ENCODE measurements at regions not wholly inside any gene's neighbourhood (a gene's known extent, or its start where the extent isn't known, plus 50 kb on each side); places are given as distances from the start of the nearest gene placed in this dataset.

- Histone ChIP-seq H3K4me1 (ENCODE audit: insufficient read depth) (peaks cover 35% of the 10 kb centered on the region), H3F3A (replicated peaks; ENCODE audit: low read depth) (0 out of 2 replicates have a peak, but pooled peaks cover 9% of the 10 kb centered on the region), H3K9me2 (ENCODE audit: insufficient read depth) (no peaks in the 10 kb centered on the region), H3K4me3 (no peak overlapping the region), H3K27ac (ENCODE audit: low read depth) (no peak overlapping the region), H3K4me2 (no peak overlapping the region), H2AFZ (no peak overlapping the region), H3K36me3 (ENCODE audit: insufficient read depth) (0 out of 2 replicates have a peak, but pooled peaks cover under 1% of the 10 kb centered on the region), H3K79me2 (replicated peaks; ENCODE audit: insufficient read depth) (no peaks in the 10 kb centered on the region), H4K20me1 (replicated peaks; ENCODE audit: insufficient read depth) (no peaks in the 10 kb centered on the region), H3K27me3 (ENCODE audit: insufficient read depth) (no peaks in the 10 kb centered on the region)
- Mint-ChIP-seq H3K4me3 (no peak overlapping the region), H3K27me3 (ENCODE audit: insufficient read depth, low read depth, poor library complexity) (peaks cover 4% of the 10 kb centered on the region), H3K4me1 (peaks cover 36% of the 10 kb centered on the region), H3K27ac (no peak overlapping the region; the same call in 1 of the 2 replicates), H3K9me3 (peaks cover 11% of the 10 kb centered on the region), H3K36me3 (ENCODE audit: low read depth) (peaks cover 10% of the 10 kb centered on the region)
- ATAC-seq (no peak), DNase-seq (ENCODE audit: low spot score) (no peak)
- no peak for TF ChIP-seq CTCF (conservative IDR thresholded peaks at IDR 0.05; ENCODE audit: low read depth in 2 of 2)
- TF ChIP-seq, protein P1, sequence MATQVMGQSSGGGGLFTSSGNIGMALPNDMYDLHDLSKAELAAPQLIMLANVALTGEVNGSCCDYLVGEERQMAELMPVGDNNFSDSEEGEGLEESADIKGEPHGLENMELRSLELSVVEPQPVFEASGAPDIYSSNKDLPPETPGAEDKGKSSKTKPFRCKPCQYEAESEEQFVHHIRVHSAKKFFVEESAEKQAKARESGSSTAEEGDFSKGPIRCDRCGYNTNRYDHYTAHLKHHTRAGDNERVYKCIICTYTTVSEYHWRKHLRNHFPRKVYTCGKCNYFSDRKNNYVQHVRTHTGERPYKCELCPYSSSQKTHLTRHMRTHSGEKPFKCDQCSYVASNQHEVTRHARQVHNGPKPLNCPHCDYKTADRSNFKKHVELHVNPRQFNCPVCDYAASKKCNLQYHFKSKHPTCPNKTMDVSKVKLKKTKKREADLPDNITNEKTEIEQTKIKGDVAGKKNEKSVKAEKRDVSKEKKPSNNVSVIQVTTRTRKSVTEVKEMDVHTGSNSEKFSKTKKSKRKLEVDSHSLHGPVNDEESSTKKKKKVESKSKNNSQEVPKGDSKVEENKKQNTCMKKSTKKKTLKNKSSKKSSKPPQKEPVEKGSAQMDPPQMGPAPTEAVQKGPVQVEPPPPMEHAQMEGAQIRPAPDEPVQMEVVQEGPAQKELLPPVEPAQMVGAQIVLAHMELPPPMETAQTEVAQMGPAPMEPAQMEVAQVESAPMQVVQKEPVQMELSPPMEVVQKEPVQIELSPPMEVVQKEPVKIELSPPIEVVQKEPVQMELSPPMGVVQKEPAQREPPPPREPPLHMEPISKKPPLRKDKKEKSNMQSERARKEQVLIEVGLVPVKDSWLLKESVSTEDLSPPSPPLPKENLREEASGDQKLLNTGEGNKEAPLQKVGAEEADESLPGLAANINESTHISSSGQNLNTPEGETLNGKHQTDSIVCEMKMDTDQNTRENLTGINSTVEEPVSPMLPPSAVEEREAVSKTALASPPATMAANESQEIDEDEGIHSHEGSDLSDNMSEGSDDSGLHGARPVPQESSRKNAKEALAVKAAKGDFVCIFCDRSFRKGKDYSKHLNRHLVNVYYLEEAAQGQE (IDR thresholded peaks at IDR 0.05; ENCODE audit: unreplicated experiment), result no peak
- TF ChIP-seq ZNF462 (CRISPR knock-in tag; IDR thresholded peaks at IDR 0.05), result no peak
- TF ChIP-seq ZNF331 (CRISPR knock-in tag; IDR thresholded peaks at IDR 0.05; ENCODE audit: low read depth), result no peak
- TF ChIP-seq ZNF114 (CRISPR knock-in tag; IDR thresholded peaks at IDR 0.05), result no peak
- TF ChIP-seq JUNB (IDR thresholded peaks at IDR 0.05; ENCODE audit: unreplicated experiment), result no peak
- no peak for TF ChIP-seq EZH2phosphoT487 (IDR thresholded peaks at IDR 0.05; ENCODE audit: unreplicated experiment)
- TF ChIP-seq POLR2AphosphoS5 (IDR thresholded peaks at IDR 0.05; ENCODE audit: low read depth), result no peak
- no peak for TF ChIP-seq EZH2 (IDR thresholded peaks at IDR 0.05; ENCODE audit: low read depth, unreplicated experiment)
- no peak for TF ChIP-seq NANOG (IDR thresholded peaks at IDR 0.05; ENCODE audit: borderline replicate concordance)
- TF ChIP-seq CREB1 (CRISPR knock-in tag; IDR thresholded peaks at IDR 0.05; ENCODE audit: low read depth), result no peak
- no peak for TF ChIP-seq STAT1 (IDR thresholded peaks at IDR 0.05; ENCODE audit: unreplicated experiment)
- no peak for TF ChIP-seq ETS1 (IDR thresholded peaks at IDR 0.05)
Observed at GRCh38 chr3:180119567-180119966, 82.8 kb upstream of the PEX5L start.

Measured in GM23338 (cell line).